WTC11 (cell line): ENCODE measurements at regions not wholly inside any gene's neighbourhood (a gene's known extent, or its start where the extent isn't known, plus 50 kb on each side); places are given as distances from the start of the nearest gene placed in this dataset.

Source experiments
- ATAC-seq: fragments of 200-7000 bp; cut with Tn5 transposase; 2 replicates; pipeline ENCODE4 v1.10.0; 2021; ENCODE audit warnings: mild to moderate bottlenecking, moderate library complexity
- CTCF ChIA-PET: fragments of 300-600 bp; sonication (Branson Sonifier 250); formaldehyde crosslinking; loops from one replicate; lab custom pipeline; 2021; ENCODE audit warnings: antibody characterized with exemption; lab: Charles Lee
- POLR2A ChIA-PET: fragments of 350-600 bp; sonication (Branson Sonifier 250); formaldehyde crosslinking; loops from one replicate; lab custom pipeline; 2021; ENCODE audit warnings: antibody characterized with exemption; lab: Charles Lee
- DNase-seq: peaks from one replicate; pipeline ENCODE4 v3.0.0; 2021; ENCODE audit warnings: low spot score
- H3K27ac Mint-ChIP-seq: 2 replicates; pipeline ENCODE4 v1.8.0; 2021; ENCODE audit warnings: mixed read lengths
- H3K27me3 Mint-ChIP-seq: 2 replicates; pipeline ENCODE4 v1.8.0; 2021; ENCODE audit warnings: low read depth, mild to moderate bottlenecking, moderate library complexity, mixed read lengths
- H3K36me3 Mint-ChIP-seq: 2 replicates; pipeline ENCODE4 v1.8.0; 2021; ENCODE audit warnings: mixed read lengths
- H3K4me1 Mint-ChIP-seq: 2 replicates; pipeline ENCODE4 v1.8.0; 2022; ENCODE audit warnings: mixed read lengths
- H3K4me3 Mint-ChIP-seq: 2 replicates; pipeline ENCODE4 v1.8.0; 2021; ENCODE audit warnings: mild to moderate bottlenecking, moderate library complexity, mixed read lengths
- H3K9me3 Mint-ChIP-seq: 2 replicates; pipeline ENCODE4 v1.8.0; 2021; ENCODE audit warnings: mixed read lengths
- ATF1 ChIP-seq: sonication (generic); formaldehyde crosslinking; IDR thresholded peaks from 2 replicates; pipeline ENCODE4 v1.8.1; 2023; ENCODE audit warnings: mild to moderate bottlenecking, moderate library complexity, missing genetic modification reagents
- FOXP1 ChIP-seq: sonication (generic); formaldehyde crosslinking; IDR thresholded peaks from 2 replicates; pipeline ENCODE4 v1.8.0; 2022; ENCODE audit warnings: missing genetic modification reagents, mild to moderate bottlenecking, moderate library complexity, borderline replicate concordance
- NR2C2 ChIP-seq: sonication (generic); formaldehyde crosslinking; IDR thresholded peaks from 2 replicates; pipeline ENCODE4 v1.8.0; 2022; ENCODE audit warnings: mild to moderate bottlenecking, missing genetic modification reagents
- STAT6 ChIP-seq: sonication (generic); formaldehyde crosslinking; conservative IDR thresholded peaks from 2 replicates; pipeline ENCODE4 v1.8.1; 2023; ENCODE audit warnings: mild to moderate bottlenecking, low read depth, missing genetic modification reagents, moderate library complexity
- TEAD1 ChIP-seq: sonication (generic); formaldehyde crosslinking; IDR thresholded peaks from 2 replicates; pipeline ENCODE4 v1.8.0; 2022; ENCODE audit warnings: mild to moderate bottlenecking, missing genetic modification reagents
- TEAD4 ChIP-seq: sonication (generic); formaldehyde crosslinking; IDR thresholded peaks from 2 replicates; pipeline ENCODE4 v1.8.0; 2022; ENCODE audit warnings: mild to moderate bottlenecking, missing genetic modification reagents
- USF2 ChIP-seq: sonication (generic); formaldehyde crosslinking; IDR thresholded peaks from 2 replicates; pipeline ENCODE4 v1.8.1; 2023; ENCODE audit warnings: mild to moderate bottlenecking, missing genetic modification reagents, moderate library complexity
- ZBTB43 ChIP-seq: sonication (generic); formaldehyde crosslinking; IDR thresholded peaks from 2 replicates; pipeline ENCODE4 v1.8.1; 2023; ENCODE audit warnings: mild to moderate bottlenecking, missing genetic modification reagents
- ZNF281 ChIP-seq: sonication (generic); formaldehyde crosslinking; IDR thresholded peaks from 2 replicates; pipeline ENCODE4 v1.8.0; 2023; ENCODE audit warnings: mild to moderate bottlenecking, missing genetic modification reagents
- ZNF317 ChIP-seq: sonication (generic); formaldehyde crosslinking; IDR thresholded peaks from 2 replicates; pipeline ENCODE4 v1.8.1; 2023; ENCODE audit warnings: low read depth, mild to moderate bottlenecking, moderate library complexity, missing genetic modification reagents, borderline replicate concordance
- ZNF425 ChIP-seq: fragments of 250-450 bp; sonication (Bioruptor Pico); conservative IDR thresholded peaks from 2 replicates; pipeline ENCODE4 v1.9.0; 2021; ENCODE audit warnings: mild to moderate bottlenecking
- ZSCAN18 ChIP-seq: fragments of 250-450 bp; sonication (Bioruptor Pico); IDR thresholded peaks from 2 replicates; pipeline ENCODE4 v2.1.2; 2022; ENCODE audit warnings: mild to moderate bottlenecking, moderate library complexity

GRCh38 chr7:25953859-25954258, 198.1 kb upstream of the NFE2L3 start:
- no peak for DNase-seq
- ATAC-seq = no peak
- ChIA-PET CTCF (no interaction called here), POLR2A (no interaction called here)
- no peak overlapping the region for H3K4me3 Mint-ChIP-seq
- H3K27ac Mint-ChIP-seq = peak overlapping the region; percentile 27; the same call in 1 of the 2 replicates
- H3K9me3 Mint-ChIP-seq = peaks cover 17% of the 10 kb centered on the region
- TF ChIP-seq ZNF281 (CRISPR knock-in tag) = no peak
- no peak for TF ChIP-seq ZBTB43 (CRISPR knock-in tag)
- no peak for TF ChIP-seq NR2C2 (CRISPR knock-in tag)
- TF ChIP-seq ZNF317 (CRISPR knock-in tag) = no peak
- TF ChIP-seq TEAD4 (CRISPR knock-in tag) = no peak
- TF ChIP-seq ZNF425 (CRISPR knock-in tag) = no peak
- no peak for TF ChIP-seq TEAD1 (CRISPR knock-in tag)
- no peak for TF ChIP-seq STAT6 (CRISPR knock-in tag)
- TF ChIP-seq USF2 (CRISPR knock-in tag) = no peak
- no peak for TF ChIP-seq FOXP1 (CRISPR knock-in tag)
- TF ChIP-seq ATF1 = no peak
- peaks cover 42% of the 10 kb centered on the region for H3K4me1 Mint-ChIP-seq
- H3K27me3 Mint-ChIP-seq = no peaks in the 10 kb centered on the region; the same call in 1 of the 2 replicates
- peaks cover 14% of the 10 kb centered on the region for H3K36me3 Mint-ChIP-seq

- Mint-ChIP-seq H3K4me1 (peaks cover 39% of the 10 kb centered on the region), H3K27me3 (no peaks in the 10 kb centered on the region; the same call in 1 of the 2 replicates), H3K9me3 (peaks cover 17% of the 10 kb centered on the region), H3K36me3 (peaks cover 14% of the 10 kb centered on the region), H3K4me3 (no peak overlapping the region), H3K27ac (peak overlapping the region; percentile 45)
- no peak for DNase-seq
- POLR2A ChIA-PET = no interaction called here
- no peak; the same call in 1 of the 2 replicates for ATAC-seq
- TF ChIP-seq TEAD1 (CRISPR knock-in tag) (peak; percentile 51; the same call in 1 of the 2 replicates), ZSCAN18 (no peak)
- CTCF ChIA-PET = no interaction called here
These were observed 197.6 kb upstream of the NFE2L3 start for GRCh38 chr7:25954395-25954794.
